OCI-LY7 (cell line): ENCODE measurements at regions not wholly inside any gene's neighbourhood (a gene's known extent, or its start where the extent isn't known, plus 50 kb on each side); places are given as distances from the start of the nearest gene placed in this dataset.

ENCODE experiments used
- BruUV-seq: library from RNA; stranded (reverse); fragments of 400-500 nt; replicated peaks from 2 replicates; lab custom pipeline; 2021; lab: Mats Ljungman, UMichigan
- CTCF ChIA-PET: fragments of 300-600 bp; sonication (Branson Sonifier 250); formaldehyde crosslinking; loops from one replicate; lab custom pipeline; 2022; ENCODE audit warnings: antibody characterized with exemption; ENCODE audit not compliant: unreplicated experiment; lab: Charles Lee
- POLR2A ChIA-PET: fragments of 300-600 bp; sonication (Branson Sonifier 250); formaldehyde crosslinking; loops from one replicate; lab custom pipeline; 2022; ENCODE audit warnings: antibody characterized with exemption; lab: Charles Lee
- DNase-seq: peaks from one replicate; pipeline ENCODE4 v3.0.0-alpha.2; 2015; ENCODE audit warnings: low spot score
- H2AFZ ChIP-seq: fragments of 200-600 bp; sonication (generic), shearing (Covaris generic); 2 replicates; pipeline ENCODE4 v1.6.1; 2014; ENCODE audit warnings: mild to moderate bottlenecking, antibody characterized with exemption, low read length, moderate library complexity
- H3K27ac ChIP-seq: fragments of 200-600 bp; sonication (generic); 2 replicates; pipeline ENCODE4 v1.5.1; 2014; ENCODE audit warnings: mixed run types, low read depth, mild to moderate bottlenecking, moderate library complexity, low read length, inconsistent platforms; ENCODE audit not compliant: poor library complexity, severe bottlenecking
- H3K36me3 ChIP-seq: fragments of 200-600 bp; sonication (generic); 2 replicates; pipeline ENCODE4 v1.6.1; 2014; ENCODE audit warnings: mild to moderate bottlenecking, antibody characterized with exemption, low read length, moderate library complexity, mixed read lengths; ENCODE audit not compliant: insufficient read depth
- H3K4me1 ChIP-seq: fragments of 200-600 bp; sonication (generic); 2 replicates; pipeline ENCODE4 v1.5.1; 2014; ENCODE audit warnings: mild to moderate bottlenecking, low read length; ENCODE audit not compliant: insufficient read depth, poor library complexity, severe bottlenecking
- H3K4me2 ChIP-seq: fragments of 200-600 bp; sonication (generic); 2 replicates; pipeline ENCODE4 v1.6.1; 2014; ENCODE audit warnings: mild to moderate bottlenecking, low read length
- H3K4me3 ChIP-seq: fragments of 200-600 bp; sonication (generic); 2 replicates; pipeline ENCODE4 v1.5.1; 2014; ENCODE audit warnings: mild to moderate bottlenecking, low read depth, low read length; ENCODE audit not compliant: poor library complexity, severe bottlenecking
- H3K79me2 ChIP-seq: fragments of 200-600 bp; sonication (generic); 2 replicates; pipeline ENCODE4 v1.6.1; 2016; ENCODE audit warnings: low read depth, mild to moderate bottlenecking, low read length, moderate library complexity, mixed read lengths; ENCODE audit not compliant: insufficient read depth
- H3K9me2 ChIP-seq: fragments of 200-600 bp; sonication (generic); 2 replicates; pipeline ENCODE4 v1.6.1; 2016; ENCODE audit warnings: mild to moderate bottlenecking, low read length, mixed read lengths; ENCODE audit not compliant: insufficient read depth
- H3K9me3 ChIP-seq: fragments of 200-600 bp; sonication (generic); 2 replicates; pipeline ENCODE4 v1.6.1; 2014; ENCODE audit warnings: mild to moderate bottlenecking, mixed run types, low read length, mixed read lengths
- H4K20me1 ChIP-seq: fragments of 200-600 bp; sonication (generic); 2 replicates; pipeline ENCODE4 v1.6.1; 2014; ENCODE audit warnings: mild to moderate bottlenecking, antibody characterized with exemption, low read length, moderate library complexity, mixed read lengths; ENCODE audit not compliant: insufficient read depth
- EZH2phosphoT487 ChIP-seq: fragments of 200-600 bp; sonication (generic); IDR thresholded peaks from 2 replicates; pipeline ENCODE4 v1.6.1; 2018; ENCODE audit warnings: low read depth, borderline replicate concordance, mild to moderate bottlenecking, mixed run types, antibody characterized with exemption, low read length, moderate library complexity, mixed read lengths
- intact Hi-C: fragments of 100-400 bp; cut with micrococcal nuclease; formaldehyde crosslinking; loops from one replicate; pipeline ENCODE4 v1.10.0; 2022; ENCODE audit not compliant: unreplicated experiment
- TF ChIP-seq, protein P1 (sequence below): fragments of 200-600 bp; sonication (generic); conservative IDR thresholded peaks from 2 replicates; pipeline ENCODE4 v1.5.1; 2014; ENCODE audit warnings: mild to moderate bottlenecking, antibody characterized with exemption, low read length, moderate library complexity, mixed read lengths

DNA sequence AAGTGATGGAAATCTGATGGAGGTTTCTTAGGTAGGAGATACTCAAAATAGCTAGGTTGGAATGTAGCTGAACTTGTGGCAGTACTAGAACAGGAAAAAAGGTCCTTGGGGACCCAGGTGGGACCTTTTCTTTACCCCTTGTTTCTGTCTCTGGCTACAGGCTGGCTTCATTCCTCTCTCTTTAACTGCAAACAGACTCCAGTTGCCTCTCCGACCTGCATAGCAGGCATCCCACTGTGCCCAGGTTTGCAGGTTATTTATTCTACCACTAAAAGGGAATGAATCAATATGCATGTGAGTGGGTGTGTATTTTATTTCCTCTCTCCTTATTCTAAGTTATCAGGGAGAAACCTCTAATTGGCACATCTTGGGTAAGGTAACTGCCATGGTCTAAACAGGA is 758.1 kb downstream of the MED13L start:
- H3K27ac ChIP-seq = no peak overlapping the region
- TF ChIP-seq, protein P1, sequence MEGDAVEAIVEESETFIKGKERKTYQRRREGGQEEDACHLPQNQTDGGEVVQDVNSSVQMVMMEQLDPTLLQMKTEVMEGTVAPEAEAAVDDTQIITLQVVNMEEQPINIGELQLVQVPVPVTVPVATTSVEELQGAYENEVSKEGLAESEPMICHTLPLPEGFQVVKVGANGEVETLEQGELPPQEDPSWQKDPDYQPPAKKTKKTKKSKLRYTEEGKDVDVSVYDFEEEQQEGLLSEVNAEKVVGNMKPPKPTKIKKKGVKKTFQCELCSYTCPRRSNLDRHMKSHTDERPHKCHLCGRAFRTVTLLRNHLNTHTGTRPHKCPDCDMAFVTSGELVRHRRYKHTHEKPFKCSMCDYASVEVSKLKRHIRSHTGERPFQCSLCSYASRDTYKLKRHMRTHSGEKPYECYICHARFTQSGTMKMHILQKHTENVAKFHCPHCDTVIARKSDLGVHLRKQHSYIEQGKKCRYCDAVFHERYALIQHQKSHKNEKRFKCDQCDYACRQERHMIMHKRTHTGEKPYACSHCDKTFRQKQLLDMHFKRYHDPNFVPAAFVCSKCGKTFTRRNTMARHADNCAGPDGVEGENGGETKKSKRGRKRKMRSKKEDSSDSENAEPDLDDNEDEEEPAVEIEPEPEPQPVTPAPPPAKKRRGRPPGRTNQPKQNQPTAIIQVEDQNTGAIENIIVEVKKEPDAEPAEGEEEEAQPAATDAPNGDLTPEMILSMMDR = no peak
- TF ChIP-seq EZH2phosphoT487 = no peak
- H3K9me2 ChIP-seq = no peaks in the 10 kb centered on the region
- H3K4me1 ChIP-seq = no peaks in the 10 kb centered on the region
- H3K36me3 ChIP-seq = no peaks in the 10 kb centered on the region
- intact Hi-C loops = no loop called here
- no peaks in the 10 kb centered on the region for H4K20me1 ChIP-seq
- BruUV-seq = no TSS peak
- DNase-seq = no peak
- CTCF ChIA-PET = no interaction called here
- H3K9me3 ChIP-seq = no peaks in the 10 kb centered on the region
- H3K4me2 ChIP-seq = no peak overlapping the region
- POLR2A ChIA-PET = no interaction called here
- H3K79me2 ChIP-seq = no peaks in the 10 kb centered on the region
- no peak overlapping the region for H3K4me3 ChIP-seq
- no peak overlapping the region for H2AFZ ChIP-seq

DNA sequence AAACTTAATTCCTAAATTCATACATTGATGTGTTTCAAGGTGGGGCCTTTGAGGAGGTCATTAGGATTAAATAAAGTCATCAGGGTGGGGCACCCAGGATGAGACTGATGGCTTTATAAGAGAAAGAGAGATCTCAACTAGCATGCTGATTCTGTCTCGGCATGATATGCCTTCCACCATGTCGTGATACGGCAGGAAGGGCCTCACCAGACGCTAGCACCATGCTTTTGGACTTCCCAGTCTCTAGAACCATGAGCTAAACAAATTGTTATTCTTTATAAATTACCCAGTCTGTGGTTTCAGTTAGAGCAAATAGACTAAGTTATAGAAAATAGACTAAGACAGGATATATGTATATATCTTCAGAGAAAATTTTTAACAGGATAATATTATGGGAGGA is 759.6 kb downstream of the MED13L start:
- no peak for DNase-seq
- no TSS peak for BruUV-seq
- H3K79me2 ChIP-seq = no peaks in the 10 kb centered on the region
- CTCF ChIA-PET = no interaction called here
- H3K9me2 ChIP-seq = no peaks in the 10 kb centered on the region
- H4K20me1 ChIP-seq = no peaks in the 10 kb centered on the region
- no peaks in the 10 kb centered on the region for H3K4me1 ChIP-seq
- intact Hi-C loops = no loop called here
- H2AFZ ChIP-seq = no peak overlapping the region
- no peaks in the 10 kb centered on the region for H3K36me3 ChIP-seq
- no peak for TF ChIP-seq EZH2phosphoT487
- TF ChIP-seq, protein P1 = no peak
- POLR2A ChIA-PET = interaction anchor here (0.6 kb wide), 1 partner anchor 539 kb away, joined by 3 read pairs; no protein-coding TSS in a partner anchor
- no peaks in the 10 kb centered on the region for H3K9me3 ChIP-seq
- no peak overlapping the region for H3K27ac ChIP-seq
- no peak overlapping the region for H3K4me3 ChIP-seq
- no peak overlapping the region for H3K4me2 ChIP-seq

DNA sequence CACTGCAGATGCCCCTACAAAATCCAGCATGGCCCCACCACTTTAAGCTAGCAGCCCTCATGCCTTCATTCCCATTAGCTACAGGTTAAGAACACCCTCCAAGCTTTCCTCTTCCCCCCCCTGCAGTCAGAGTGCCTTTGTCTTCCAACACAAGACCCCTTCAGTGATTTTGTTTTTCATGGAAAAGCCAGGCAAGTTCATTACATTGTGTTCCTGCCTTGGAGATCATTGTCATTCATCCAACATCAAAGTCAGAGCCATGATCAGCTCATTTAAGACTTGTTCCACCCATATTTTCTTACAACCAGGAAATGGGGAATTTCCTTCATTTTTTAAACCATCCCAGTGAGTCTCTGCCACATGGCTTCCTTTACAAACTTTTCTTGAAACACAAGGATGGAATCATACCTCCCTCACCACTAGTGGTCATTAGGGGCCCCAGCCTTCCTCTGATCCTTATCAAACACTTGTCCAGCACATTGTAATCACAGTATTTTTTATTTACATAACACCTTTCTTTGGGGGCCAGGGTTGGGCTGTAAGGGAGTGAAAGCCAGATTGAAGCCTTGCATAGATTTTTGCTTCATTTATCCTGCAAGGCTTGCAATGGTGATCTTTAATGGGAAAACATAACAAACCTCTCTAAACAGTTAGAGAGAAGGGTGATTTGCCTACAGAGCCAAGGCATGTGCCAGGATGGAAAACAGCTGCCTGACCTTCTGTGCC is 765.3 kb downstream of the MED13L start:
- no peaks in the 10 kb centered on the region for H3K36me3 ChIP-seq
- intact Hi-C loops = no loop called here
- H3K4me2 ChIP-seq = no peak overlapping the region
- no peak overlapping the region for H3K4me3 ChIP-seq
- H3K4me1 ChIP-seq = no peaks in the 10 kb centered on the region
- no peaks in the 10 kb centered on the region for H3K79me2 ChIP-seq
- BruUV-seq = no TSS peak
- POLR2A ChIA-PET = no interaction called here
- no peaks in the 10 kb centered on the region for H3K9me2 ChIP-seq
- DNase-seq = no peak
- CTCF ChIA-PET = no interaction called here
- H4K20me1 ChIP-seq = no peaks in the 10 kb centered on the region
- TF ChIP-seq, protein P1 = no peak
- no peak for TF ChIP-seq EZH2phosphoT487
- no peak overlapping the region for H2AFZ ChIP-seq
- H3K9me3 ChIP-seq = no peaks in the 10 kb centered on the region
- H3K27ac ChIP-seq = no peak overlapping the region
